ENCODE measurements at regions not wholly inside any gene's neighbourhood (a gene's known extent, or its start where the extent isn't known, plus 50 kb on each side); places are given as distances from the start of the nearest gene placed in this dataset.

DNA sequence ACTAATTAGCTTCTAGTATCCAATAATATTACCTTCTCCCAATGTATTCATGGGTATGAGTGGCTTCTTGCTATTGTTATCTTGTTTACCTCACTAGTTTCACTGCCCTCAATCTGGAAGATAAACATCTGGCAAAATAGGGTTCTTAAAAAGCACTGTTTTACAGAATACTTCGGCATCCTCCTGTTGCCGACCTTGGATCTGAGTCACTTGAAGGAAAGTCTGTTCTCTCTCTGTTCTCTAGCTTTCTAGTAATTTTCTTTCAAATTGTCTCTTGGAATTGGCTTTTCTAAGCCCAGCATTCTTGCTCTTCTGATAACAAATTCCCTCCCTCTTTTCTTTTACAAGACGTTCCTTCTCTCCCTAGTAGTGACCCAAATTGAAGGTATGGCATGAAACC lies 189.5 kb downstream of the KITLG start:
- TF ChIP-seq, protein P1, sequence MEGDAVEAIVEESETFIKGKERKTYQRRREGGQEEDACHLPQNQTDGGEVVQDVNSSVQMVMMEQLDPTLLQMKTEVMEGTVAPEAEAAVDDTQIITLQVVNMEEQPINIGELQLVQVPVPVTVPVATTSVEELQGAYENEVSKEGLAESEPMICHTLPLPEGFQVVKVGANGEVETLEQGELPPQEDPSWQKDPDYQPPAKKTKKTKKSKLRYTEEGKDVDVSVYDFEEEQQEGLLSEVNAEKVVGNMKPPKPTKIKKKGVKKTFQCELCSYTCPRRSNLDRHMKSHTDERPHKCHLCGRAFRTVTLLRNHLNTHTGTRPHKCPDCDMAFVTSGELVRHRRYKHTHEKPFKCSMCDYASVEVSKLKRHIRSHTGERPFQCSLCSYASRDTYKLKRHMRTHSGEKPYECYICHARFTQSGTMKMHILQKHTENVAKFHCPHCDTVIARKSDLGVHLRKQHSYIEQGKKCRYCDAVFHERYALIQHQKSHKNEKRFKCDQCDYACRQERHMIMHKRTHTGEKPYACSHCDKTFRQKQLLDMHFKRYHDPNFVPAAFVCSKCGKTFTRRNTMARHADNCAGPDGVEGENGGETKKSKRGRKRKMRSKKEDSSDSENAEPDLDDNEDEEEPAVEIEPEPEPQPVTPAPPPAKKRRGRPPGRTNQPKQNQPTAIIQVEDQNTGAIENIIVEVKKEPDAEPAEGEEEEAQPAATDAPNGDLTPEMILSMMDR (IDR thresholded peaks at IDR 0.05; ENCODE audit: low read depth, low read length), result no peak
- Histone ChIP-seq H3K36me3 (no peaks in the 10 kb centered on the region), H3K27ac (no peak overlapping the region), H3K4me3 (no peak overlapping the region), H3K27me3 (no peaks in the 10 kb centered on the region), H3K4me1 (ENCODE audit: low read depth) (no peaks in the 10 kb centered on the region), H3K9me3 (ENCODE audit: low read depth) (no peaks in the 10 kb centered on the region)
- peak in 1 of 2 donors; percentile 25 for DNase-seq (ENCODE audit: low read depth in 1 of 2, low spot score in 1 of 2)

DNA sequence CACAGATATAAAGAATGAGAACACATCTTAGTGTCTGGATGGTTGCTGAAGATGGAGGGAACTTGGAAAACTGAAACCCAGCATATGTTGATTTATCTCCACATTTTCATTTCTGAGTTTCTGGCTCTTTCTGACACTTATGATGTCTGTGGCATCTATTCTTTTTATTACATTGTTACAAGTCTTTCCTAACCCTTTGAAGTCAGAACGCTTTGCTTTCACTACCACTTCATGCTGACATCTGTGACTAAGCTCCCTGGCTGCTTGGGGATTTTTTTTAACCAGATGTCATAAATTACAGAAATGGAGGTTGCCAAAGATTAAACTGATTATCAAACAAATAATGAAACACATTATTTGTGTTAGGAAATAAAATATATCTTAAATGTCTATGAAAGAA lies 188.7 kb downstream of the KITLG start:
- Histone ChIP-seq H3K27ac (no peak overlapping the region), H3K9me3 (ENCODE audit: low read depth) (no peaks in the 10 kb centered on the region), H3K36me3 (no peaks in the 10 kb centered on the region), H3K4me1 (ENCODE audit: low read depth) (no peaks in the 10 kb centered on the region), H3K4me3 (no peak overlapping the region), H3K27me3 (no peaks in the 10 kb centered on the region)
- DNase-seq (ENCODE audit: low read depth in 1 of 2, low spot score in 1 of 2), result peak in 1 of 2 donors; percentile 88
- TF ChIP-seq, protein P1 (IDR thresholded peaks at IDR 0.05; ENCODE audit: low read depth, low read length), result no peak

DNA sequence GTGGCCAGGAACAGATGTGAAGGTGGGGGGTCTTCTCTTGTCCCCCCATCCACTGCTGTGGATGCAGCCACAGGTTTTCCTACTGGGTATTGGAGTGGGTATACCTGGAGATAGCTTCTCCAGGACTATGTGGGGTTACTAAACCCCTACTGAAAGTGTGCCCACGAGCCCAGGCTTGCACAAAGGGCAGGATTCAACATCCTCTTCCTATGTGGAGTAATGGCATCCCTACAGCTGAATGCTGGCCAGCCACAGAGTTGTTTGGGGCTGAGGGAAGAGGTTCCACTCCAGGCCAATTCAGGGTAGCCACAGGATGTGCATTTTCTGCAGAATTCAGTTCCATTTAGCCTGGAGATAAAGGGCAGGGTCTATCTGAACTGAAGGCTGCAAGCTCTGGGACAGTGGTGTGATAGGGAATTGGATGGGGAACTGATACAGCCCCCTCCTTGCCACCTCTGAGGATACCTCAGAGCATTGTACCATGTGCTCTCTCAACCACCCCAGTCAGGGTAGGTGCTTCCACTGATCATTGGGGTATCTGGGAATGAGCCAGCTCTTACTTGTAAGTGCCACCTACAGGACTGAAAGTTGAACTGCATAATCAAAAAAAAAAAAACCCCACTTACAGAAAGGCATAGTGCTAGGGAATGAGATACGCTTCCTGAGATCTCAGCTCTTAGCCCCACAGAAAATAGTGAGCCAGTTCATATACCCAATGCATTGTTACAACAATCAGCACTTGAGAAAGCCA lies 187.1 kb downstream of the KITLG start:
- Histone ChIP-seq H3K36me3 (no peaks in the 10 kb centered on the region), H3K4me3 (no peak overlapping the region), H3K4me1 (ENCODE audit: low read depth) (no peaks in the 10 kb centered on the region), H3K27me3 (no peaks in the 10 kb centered on the region), H3K27ac (no peak overlapping the region), H3K9me3 (ENCODE audit: low read depth) (no peaks in the 10 kb centered on the region)
- TF ChIP-seq, protein P1 (IDR thresholded peaks at IDR 0.05; ENCODE audit: low read depth, low read length), result peak; percentile 52
- DNase-seq (ENCODE audit: low read depth in 1 of 2, low spot score in 1 of 2), result peak; percentile 27 to 57

DNA sequence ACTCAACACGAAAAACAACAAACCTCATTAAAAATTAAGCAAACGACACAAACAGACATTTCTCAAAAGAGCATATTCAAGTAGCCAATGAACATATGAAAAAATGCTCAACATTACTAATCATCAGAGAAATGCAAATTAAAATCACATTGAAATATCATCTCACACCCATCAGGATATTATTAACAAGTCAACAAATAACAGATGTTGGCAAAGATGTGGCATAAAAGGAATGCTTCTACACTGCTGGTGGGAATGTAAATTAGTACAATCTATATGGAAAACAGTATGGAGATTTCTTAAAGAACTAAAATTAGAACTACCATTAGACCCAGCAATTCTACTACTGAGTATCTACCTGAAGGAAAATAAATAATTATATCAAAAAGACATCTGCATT lies 182.2 kb downstream of the KITLG start:
- no peak for DNase-seq (ENCODE audit: low read depth in 1 of 2, low spot score in 1 of 2)
- H3K4me1 ChIP-seq (ENCODE audit: low read depth), result no peaks in the 10 kb centered on the region
- TF ChIP-seq, protein P1 (IDR thresholded peaks at IDR 0.05; ENCODE audit: low read depth, low read length), result no peak

DNA sequence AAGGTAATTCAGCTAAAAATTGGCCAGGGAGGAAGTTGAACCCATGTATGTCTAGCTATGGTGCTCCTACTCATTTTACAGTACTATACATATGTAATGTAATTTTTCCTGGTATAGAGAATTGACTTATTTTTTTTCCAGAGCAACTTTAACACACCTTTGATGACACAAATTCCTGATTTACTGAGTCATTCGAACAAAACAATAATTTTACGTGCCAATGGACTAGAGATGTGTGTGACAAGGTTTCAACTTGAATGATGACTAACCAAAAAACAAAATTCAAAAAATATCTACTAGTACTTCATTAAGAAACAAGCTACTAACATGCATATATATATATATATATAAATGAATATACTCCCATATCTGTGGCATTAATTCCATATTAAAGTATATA lies 180.5 kb downstream of the KITLG start:
- no peak overlapping the region for H3K4me3 ChIP-seq
- H3K4me1 ChIP-seq (ENCODE audit: low read depth), result no peaks in the 10 kb centered on the region
- no peaks in the 10 kb centered on the region for H3K36me3 ChIP-seq
- no peak overlapping the region for H3K27ac ChIP-seq
- DNase-seq (ENCODE audit: low read depth in 1 of 2, low spot score in 1 of 2), result no peak
- TF ChIP-seq, protein P1 (IDR thresholded peaks at IDR 0.05; ENCODE audit: low read depth, low read length), result no peak
- no peaks in the 10 kb centered on the region for H3K9me3 ChIP-seq (ENCODE audit: low read depth)
- no peaks in the 10 kb centered on the region for H3K27me3 ChIP-seq

More for the DNA sequence above, 182.2 kb downstream of the KITLG start:
- Histone ChIP-seq H3K36me3 (no peaks in the 10 kb centered on the region), H3K4me3 (no peak overlapping the region), H3K9me3 (ENCODE audit: low read depth) (no peaks in the 10 kb centered on the region), H3K27ac (no peak overlapping the region), H3K27me3 (no peaks in the 10 kb centered on the region)

All from cardiac muscle cell (in vitro differentiated cells and primary cell).